ENCODE measurements at regions not wholly inside any gene's neighbourhood (a gene's known extent, or its start where the extent isn't known, plus 50 kb on each side); places are given as distances from the start of the nearest gene placed in this dataset.

DNA sequence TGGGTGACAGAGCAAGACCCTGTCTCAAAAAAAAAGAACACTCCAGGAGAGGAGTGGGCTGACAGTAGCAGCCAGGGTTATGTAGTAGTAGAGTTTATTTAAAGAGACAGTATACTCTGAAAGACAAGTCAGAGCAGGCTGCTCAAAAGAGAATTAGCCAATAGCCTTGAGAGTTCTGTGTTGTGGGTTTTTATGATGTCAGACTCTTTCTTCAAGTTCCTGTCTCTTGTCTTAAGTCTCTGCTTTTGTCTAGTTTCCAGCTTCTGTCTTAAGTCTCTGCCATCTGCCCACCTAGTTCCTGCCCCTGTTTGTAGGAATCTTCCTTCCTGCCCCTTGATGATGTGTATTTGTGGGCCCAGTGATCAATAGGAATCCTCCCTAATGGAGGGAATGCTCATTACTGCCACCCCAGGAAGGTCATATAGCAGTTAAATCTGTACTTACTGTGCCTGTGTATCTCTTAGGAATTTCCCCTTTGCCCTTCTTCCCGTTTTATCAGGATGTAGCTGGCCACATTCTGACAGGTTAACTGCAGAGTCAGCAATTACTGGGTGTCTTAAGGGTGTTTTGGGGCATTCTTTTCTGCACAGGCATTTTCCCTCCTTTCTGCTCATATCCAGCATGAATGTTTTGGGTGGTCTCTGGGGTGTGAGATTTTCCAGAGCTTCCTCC lies 580.5 kb upstream of the SGCD start:
- no peak for TF ChIP-seq TCF7L2 (IDR thresholded peaks at IDR 0.05; ENCODE audit: low read depth, low read length)
- TF ChIP-seq, protein P1, sequence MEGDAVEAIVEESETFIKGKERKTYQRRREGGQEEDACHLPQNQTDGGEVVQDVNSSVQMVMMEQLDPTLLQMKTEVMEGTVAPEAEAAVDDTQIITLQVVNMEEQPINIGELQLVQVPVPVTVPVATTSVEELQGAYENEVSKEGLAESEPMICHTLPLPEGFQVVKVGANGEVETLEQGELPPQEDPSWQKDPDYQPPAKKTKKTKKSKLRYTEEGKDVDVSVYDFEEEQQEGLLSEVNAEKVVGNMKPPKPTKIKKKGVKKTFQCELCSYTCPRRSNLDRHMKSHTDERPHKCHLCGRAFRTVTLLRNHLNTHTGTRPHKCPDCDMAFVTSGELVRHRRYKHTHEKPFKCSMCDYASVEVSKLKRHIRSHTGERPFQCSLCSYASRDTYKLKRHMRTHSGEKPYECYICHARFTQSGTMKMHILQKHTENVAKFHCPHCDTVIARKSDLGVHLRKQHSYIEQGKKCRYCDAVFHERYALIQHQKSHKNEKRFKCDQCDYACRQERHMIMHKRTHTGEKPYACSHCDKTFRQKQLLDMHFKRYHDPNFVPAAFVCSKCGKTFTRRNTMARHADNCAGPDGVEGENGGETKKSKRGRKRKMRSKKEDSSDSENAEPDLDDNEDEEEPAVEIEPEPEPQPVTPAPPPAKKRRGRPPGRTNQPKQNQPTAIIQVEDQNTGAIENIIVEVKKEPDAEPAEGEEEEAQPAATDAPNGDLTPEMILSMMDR (IDR thresholded peaks at IDR 0.05) = no peak
- no peak for TF ChIP-seq SIN3A (IDR thresholded peaks at IDR 0.05; ENCODE audit: borderline replicate concordance, insufficient read depth, low read depth, low read length)
- no peak for TF ChIP-seq POLR2AphosphoS5 (IDR thresholded peaks at IDR 0.05; ENCODE audit: low read depth, low read length)
- TF ChIP-seq, protein P2, sequence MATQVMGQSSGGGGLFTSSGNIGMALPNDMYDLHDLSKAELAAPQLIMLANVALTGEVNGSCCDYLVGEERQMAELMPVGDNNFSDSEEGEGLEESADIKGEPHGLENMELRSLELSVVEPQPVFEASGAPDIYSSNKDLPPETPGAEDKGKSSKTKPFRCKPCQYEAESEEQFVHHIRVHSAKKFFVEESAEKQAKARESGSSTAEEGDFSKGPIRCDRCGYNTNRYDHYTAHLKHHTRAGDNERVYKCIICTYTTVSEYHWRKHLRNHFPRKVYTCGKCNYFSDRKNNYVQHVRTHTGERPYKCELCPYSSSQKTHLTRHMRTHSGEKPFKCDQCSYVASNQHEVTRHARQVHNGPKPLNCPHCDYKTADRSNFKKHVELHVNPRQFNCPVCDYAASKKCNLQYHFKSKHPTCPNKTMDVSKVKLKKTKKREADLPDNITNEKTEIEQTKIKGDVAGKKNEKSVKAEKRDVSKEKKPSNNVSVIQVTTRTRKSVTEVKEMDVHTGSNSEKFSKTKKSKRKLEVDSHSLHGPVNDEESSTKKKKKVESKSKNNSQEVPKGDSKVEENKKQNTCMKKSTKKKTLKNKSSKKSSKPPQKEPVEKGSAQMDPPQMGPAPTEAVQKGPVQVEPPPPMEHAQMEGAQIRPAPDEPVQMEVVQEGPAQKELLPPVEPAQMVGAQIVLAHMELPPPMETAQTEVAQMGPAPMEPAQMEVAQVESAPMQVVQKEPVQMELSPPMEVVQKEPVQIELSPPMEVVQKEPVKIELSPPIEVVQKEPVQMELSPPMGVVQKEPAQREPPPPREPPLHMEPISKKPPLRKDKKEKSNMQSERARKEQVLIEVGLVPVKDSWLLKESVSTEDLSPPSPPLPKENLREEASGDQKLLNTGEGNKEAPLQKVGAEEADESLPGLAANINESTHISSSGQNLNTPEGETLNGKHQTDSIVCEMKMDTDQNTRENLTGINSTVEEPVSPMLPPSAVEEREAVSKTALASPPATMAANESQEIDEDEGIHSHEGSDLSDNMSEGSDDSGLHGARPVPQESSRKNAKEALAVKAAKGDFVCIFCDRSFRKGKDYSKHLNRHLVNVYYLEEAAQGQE (IDR thresholded peaks at IDR 0.05; ENCODE audit: insufficient read depth in 1 of 2, low read depth in 2 of 2, low read length in 1 of 2) = no peak
- DNase-seq (ENCODE audit: low read depth, low spot score) = no peak
- in situ Hi-C loops (cut with HindIII; ENCODE audit: low pct_unique_long_range_greater_than_20kb, low sequenced_read_pairs) = no loop called here
- intact Hi-C loops (cut with micrococcal nuclease; ENCODE audit: unreplicated experiment) = no loop called here
- no peak for ATAC-seq
- Histone ChIP-seq H3K27me3 (ENCODE audit: control insufficient read depth, insufficient read depth, low read length) (no peaks in the 10 kb centered on the region), H3K4me3 (ENCODE audit: low read depth in 2 of 2, low read length in 2 of 2) (no peak overlapping the region), H3K9me3 (ENCODE audit: control insufficient read depth, insufficient read depth, low read depth, low read length) (no peaks in the 10 kb centered on the region), H3K4me1 (ENCODE audit: control insufficient read depth, insufficient read depth, low read length) (no peaks in the 10 kb centered on the region), H3K27ac (ENCODE audit: low read length) (no peak overlapping the region), H3K36me3 (ENCODE audit: control insufficient read depth, insufficient read depth, low read length) (no peaks in the 10 kb centered on the region)
- CTCF ChIA-PET = no interaction called here
- POLR2A ChIA-PET = no interaction called here
- BruUV-seq (replicated peaks) = no TSS peak

DNA sequence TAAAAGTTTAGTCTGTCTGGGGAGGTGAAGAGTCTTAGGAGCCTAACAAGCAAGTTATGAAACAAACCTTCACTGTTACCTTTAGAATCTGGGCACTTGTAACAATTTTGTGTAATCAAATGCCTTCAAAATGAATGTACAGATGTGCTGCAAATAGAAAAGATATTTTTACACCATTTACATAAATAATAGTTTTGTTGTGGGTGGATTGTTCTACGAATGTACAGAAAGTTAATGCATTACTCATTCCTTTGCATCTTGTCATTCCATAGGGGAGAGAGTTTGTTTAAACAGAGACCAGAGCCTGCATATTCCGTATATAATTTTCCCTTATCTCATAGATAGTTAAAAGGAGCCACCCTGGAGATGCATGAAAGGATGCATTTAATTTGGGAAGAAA lies 576.9 kb upstream of the SGCD start:
- ChIA-PET CTCF (no interaction called here), POLR2A (no interaction called here)
- ATAC-seq (no peak), DNase-seq (ENCODE audit: low read depth, low spot score) (no peak)
- TF ChIP-seq, protein P2 (IDR thresholded peaks at IDR 0.05; ENCODE audit: insufficient read depth in 1 of 2, low read depth in 2 of 2, low read length in 1 of 2) = no peak
- no peak for TF ChIP-seq SIN3A (IDR thresholded peaks at IDR 0.05; ENCODE audit: borderline replicate concordance, insufficient read depth, low read depth, low read length)
- Histone ChIP-seq H3K4me3 (ENCODE audit: low read depth in 2 of 2, low read length in 2 of 2) (no peak overlapping the region), H3K27ac (ENCODE audit: low read length) (no peak overlapping the region), H3K27me3 (ENCODE audit: control insufficient read depth, insufficient read depth, low read length) (no peaks in the 10 kb centered on the region), H3K36me3 (ENCODE audit: control insufficient read depth, insufficient read depth, low read length) (no peaks in the 10 kb centered on the region), H3K4me1 (ENCODE audit: control insufficient read depth, insufficient read depth, low read length) (no peaks in the 10 kb centered on the region), H3K9me3 (ENCODE audit: control insufficient read depth, insufficient read depth, low read depth, low read length) (no peaks in the 10 kb centered on the region)
- in situ Hi-C loops (cut with HindIII; ENCODE audit: low pct_unique_long_range_greater_than_20kb, low sequenced_read_pairs) (no loop called here), intact Hi-C loops (cut with micrococcal nuclease; ENCODE audit: unreplicated experiment) (no loop called here)
- no TSS peak for BruUV-seq (replicated peaks)
